ENCODE measurements at regions not wholly inside any gene's neighbourhood (a gene's known extent, or its start where the extent isn't known, plus 50 kb on each side); places are given as distances from the start of the nearest gene placed in this dataset.

- TF ChIP-seq, protein P1, sequence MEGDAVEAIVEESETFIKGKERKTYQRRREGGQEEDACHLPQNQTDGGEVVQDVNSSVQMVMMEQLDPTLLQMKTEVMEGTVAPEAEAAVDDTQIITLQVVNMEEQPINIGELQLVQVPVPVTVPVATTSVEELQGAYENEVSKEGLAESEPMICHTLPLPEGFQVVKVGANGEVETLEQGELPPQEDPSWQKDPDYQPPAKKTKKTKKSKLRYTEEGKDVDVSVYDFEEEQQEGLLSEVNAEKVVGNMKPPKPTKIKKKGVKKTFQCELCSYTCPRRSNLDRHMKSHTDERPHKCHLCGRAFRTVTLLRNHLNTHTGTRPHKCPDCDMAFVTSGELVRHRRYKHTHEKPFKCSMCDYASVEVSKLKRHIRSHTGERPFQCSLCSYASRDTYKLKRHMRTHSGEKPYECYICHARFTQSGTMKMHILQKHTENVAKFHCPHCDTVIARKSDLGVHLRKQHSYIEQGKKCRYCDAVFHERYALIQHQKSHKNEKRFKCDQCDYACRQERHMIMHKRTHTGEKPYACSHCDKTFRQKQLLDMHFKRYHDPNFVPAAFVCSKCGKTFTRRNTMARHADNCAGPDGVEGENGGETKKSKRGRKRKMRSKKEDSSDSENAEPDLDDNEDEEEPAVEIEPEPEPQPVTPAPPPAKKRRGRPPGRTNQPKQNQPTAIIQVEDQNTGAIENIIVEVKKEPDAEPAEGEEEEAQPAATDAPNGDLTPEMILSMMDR (IDR thresholded peaks at IDR 0.05), result no peak
- no peak for ATAC-seq
- DNase-seq, result no peak
These were observed 597.9 kb upstream of the KIRREL3 start for GRCh38 chr11:127598476-127598875.

DNA sequence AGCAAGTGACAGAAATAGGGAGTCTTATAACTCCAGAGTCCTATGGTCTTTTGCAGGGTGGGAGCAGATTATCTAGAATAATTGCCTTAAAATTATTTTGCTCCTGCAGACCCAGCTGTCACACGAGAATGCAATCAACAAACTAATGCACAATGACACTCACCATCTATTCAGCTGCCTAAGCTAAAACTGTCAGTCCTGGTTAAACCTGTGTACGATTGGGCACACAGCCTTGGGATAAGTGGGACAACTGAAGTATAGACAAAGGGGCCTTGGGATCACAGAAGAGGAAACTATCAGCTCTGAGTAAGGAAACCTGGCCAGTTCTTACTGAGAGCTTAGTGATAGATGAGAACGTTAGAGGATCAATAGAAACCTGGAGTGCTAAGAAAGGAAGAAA, 595.9 kb upstream of the KIRREL3 start:
- H3K4me3 ChIP-seq, result no peak overlapping the region
- no peaks in the 10 kb centered on the region for H3K27me3 ChIP-seq (ENCODE audit: low read depth)
- no peak for ATAC-seq
- TF ChIP-seq, protein P1 (IDR thresholded peaks at IDR 0.05), result no peak
- H3K9me3 ChIP-seq, result no peaks in the 10 kb centered on the region
- H3K4me1 ChIP-seq, result no peaks in the 10 kb centered on the region
- no peak overlapping the region for H3K27ac ChIP-seq
- no peak for DNase-seq
- intact Hi-C loops (cut with DNase I), result no loop called here
- H3K36me3 ChIP-seq, result no peaks in the 10 kb centered on the region

More at GRCh38 chr11:127598476-127598875, 597.9 kb upstream of the KIRREL3 start:
- no peaks in the 10 kb centered on the region for H3K4me1 ChIP-seq
- intact Hi-C loops (cut with DNase I), result no loop called here
- H3K27ac ChIP-seq, result no peak overlapping the region
- H3K9me3 ChIP-seq, result no peaks in the 10 kb centered on the region
- H3K36me3 ChIP-seq, result no peaks in the 10 kb centered on the region
- no peaks in the 10 kb centered on the region for H3K27me3 ChIP-seq (ENCODE audit: low read depth)
- no peak overlapping the region for H3K4me3 ChIP-seq

DNA sequence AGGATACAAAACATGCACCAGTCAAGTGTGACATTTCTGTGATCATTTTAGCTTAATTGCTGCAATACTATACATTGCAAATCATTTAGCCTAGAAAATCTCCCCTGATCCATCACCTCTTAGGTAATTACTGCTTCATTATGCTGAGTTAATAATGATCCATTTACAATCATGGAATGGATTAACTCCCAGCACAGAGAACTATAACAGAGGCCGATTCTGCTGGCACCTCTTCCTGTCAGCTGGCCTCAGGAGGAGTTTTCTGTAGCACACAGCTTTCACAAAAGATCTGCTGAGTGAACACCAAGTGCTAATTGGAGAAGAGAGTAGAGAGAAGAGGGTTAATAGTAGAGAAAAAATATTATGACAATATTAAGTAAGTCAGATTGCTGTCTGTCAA, 591.8 kb upstream of the KIRREL3 start:
- no peaks in the 10 kb centered on the region for H3K36me3 ChIP-seq
- H3K4me3 ChIP-seq, result no peak overlapping the region
- no peaks in the 10 kb centered on the region for H3K27me3 ChIP-seq (ENCODE audit: low read depth)
- ATAC-seq (no peak), DNase-seq (no peak)
- intact Hi-C loops (cut with DNase I), result no loop called here
- no peak overlapping the region for H3K27ac ChIP-seq
- no peaks in the 10 kb centered on the region for H3K4me1 ChIP-seq
- no peaks in the 10 kb centered on the region for H3K9me3 ChIP-seq
- TF ChIP-seq, protein P1 (IDR thresholded peaks at IDR 0.05), result no peak

DNA sequence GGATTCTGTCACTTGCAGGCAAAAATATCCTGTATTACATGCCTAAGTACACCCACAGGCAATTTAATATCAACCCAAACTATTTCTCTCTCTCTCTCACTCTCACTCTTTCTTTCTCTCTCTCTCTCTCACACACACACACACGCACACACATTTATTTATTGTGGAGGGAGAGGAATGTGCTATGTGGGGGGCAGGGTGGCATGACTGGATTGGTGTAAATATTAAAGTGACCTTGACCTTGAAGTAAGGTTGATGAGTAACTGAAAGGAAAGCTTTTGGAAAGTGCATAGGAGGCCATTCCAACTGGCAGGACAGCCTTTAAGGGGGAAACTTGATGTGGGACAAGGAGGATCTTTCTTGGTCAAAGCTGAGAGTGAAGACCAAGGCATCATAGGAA, 589.7 kb upstream of the KIRREL3 start:
- no peaks in the 10 kb centered on the region for H3K27me3 ChIP-seq (ENCODE audit: low read depth)
- H3K9me3 ChIP-seq, result no peaks in the 10 kb centered on the region
- no peak overlapping the region for H3K4me3 ChIP-seq
- intact Hi-C loops (cut with DNase I), result no loop called here
- no peaks in the 10 kb centered on the region for H3K4me1 ChIP-seq
- DNase-seq, result no peak
- H3K36me3 ChIP-seq, result no peaks in the 10 kb centered on the region
- TF ChIP-seq, protein P1 (IDR thresholded peaks at IDR 0.05), result no peak
- no peak overlapping the region for H3K27ac ChIP-seq
- ATAC-seq, result no peak

- H3K36me3 ChIP-seq, result no peaks in the 10 kb centered on the region
- H3K27ac ChIP-seq, result no peak overlapping the region
- intact Hi-C loops (cut with DNase I), result no loop called here
- H3K9me3 ChIP-seq, result no peaks in the 10 kb centered on the region
- TF ChIP-seq, protein P1 (IDR thresholded peaks at IDR 0.05), result no peak
- H3K4me3 ChIP-seq, result no peak overlapping the region
- ATAC-seq (no peak), DNase-seq (no peak)
- H3K27me3 ChIP-seq (ENCODE audit: low read depth), result no peaks in the 10 kb centered on the region
- no peaks in the 10 kb centered on the region for H3K4me1 ChIP-seq
These were observed 587.9 kb upstream of the KIRREL3 start for GRCh38 chr11:127588431-127588830.

- no peaks in the 10 kb centered on the region for H3K36me3 ChIP-seq
- H3K27ac ChIP-seq, result no peak overlapping the region
- H3K9me3 ChIP-seq, result no peaks in the 10 kb centered on the region
- no peak for DNase-seq
- TF ChIP-seq, protein P1 (IDR thresholded peaks at IDR 0.05), result no peak
- H3K27me3 ChIP-seq (ENCODE audit: low read depth), result no peaks in the 10 kb centered on the region
- H3K4me3 ChIP-seq, result no peak overlapping the region
- no peak for ATAC-seq
- intact Hi-C loops (cut with DNase I), result no loop called here
- H3K4me1 ChIP-seq, result no peaks in the 10 kb centered on the region
These were observed 586.9 kb upstream of the KIRREL3 start for GRCh38 chr11:127587511-127587910.

Data from lower lobe of right lung (tissue), 2 donors.